HepG2 (cell line): ENCODE measurements at regions not wholly inside any gene's neighbourhood (a gene's known extent, or its start where the extent isn't known, plus 50 kb on each side); places are given as distances from the start of the nearest gene placed in this dataset.

ENCODE experiments used
- ATAC-seq: fragments of 200-7000 bp; cut with Tn5 transposase; 3 replicates; pipeline ENCODE4 v1.9.1; 2020; ENCODE audit warnings: mild to moderate bottlenecking, moderate library complexity
- BruUV-seq: library from RNA; stranded (reverse); fragments of 400-500 nt; replicated peaks from 2 replicates; lab custom pipeline; 2021; lab: Mats Ljungman, UMichigan
- CTCF ChIA-PET: fragments of 300-600 bp; formaldehyde crosslinking; extraction: SDS; loops from one replicate; lab custom pipeline; 2021; ENCODE audit warnings: low total read pairs, inconsistent platforms, low intra/inter-chr PET ratio; lab: Yijun Ruan, JAX
- POLR2A ChIA-PET: fragments of 350-600 bp; sonication (Branson Sonifier 250); formaldehyde crosslinking; loops from one replicate; lab custom pipeline; 2020; ENCODE audit warnings: antibody characterized with exemption, inconsistent platforms; lab: Yijun Ruan, JAX
- DNase-seq: peaks from one replicate; pipeline ENCODE4 v3.0.0-alpha.2; 2015; ENCODE audit warnings: low spot score
- FAIRE-seq: peaks from 3 replicates; lab custom pipeline; 2011; peaks lifted over from hg19 to GRCh38; lab: Jason Lieb, UNC
- H2AFZ ChIP-seq: one replicate; pipeline ENCODE4 v1.6.1; 2011; ENCODE audit warnings: low read length, inconsistent platforms
- H3K27ac ChIP-seq: fragments of 300-600 bp; 3 replicates; pipeline ENCODE4 v1.8.0; 2011; ENCODE audit warnings: mixed run types, mild to moderate bottlenecking, mixed read lengths, low read length, inconsistent platforms; ENCODE audit not compliant: insufficient read depth; ENCODE audit errors: extremely low read length
- H3K27me3 ChIP-seq, 2 experiments: fragments of 200-600 bp in 1 of 2; 2 replicates in 1 of 2; 3 replicates in 1 of 2; pipeline versions ENCODE4 v1.6.0 to v1.8.0; 2011; ENCODE audit warnings: low read length in 2 of 2, mild to moderate bottlenecking in 2 of 2, moderate library complexity in 2 of 2, inconsistent platforms in 1 of 2; ENCODE audit not compliant: insufficient read depth in 2 of 2, control insufficient read depth in 1 of 2
- H3K36me3 ChIP-seq, 2 experiments: fragments of 200-600 bp in 1 of 2; replicated peaks in 1 of 2; 2 replicates in 1 of 2; 3 replicates in 1 of 2; pipeline versions ENCODE4 v1.5.1 to v1.8.0; 2011; ENCODE audit warnings: low read length in 2 of 2, inconsistent platforms in 1 of 2; ENCODE audit not compliant: insufficient read depth in 2 of 2, control insufficient read depth in 1 of 2
- H3K4me1 ChIP-seq: 2 replicates; pipeline ENCODE4 v1.5.1; 2012; ENCODE audit warnings: low read length, inconsistent platforms; ENCODE audit not compliant: insufficient read depth
- H3K4me2 ChIP-seq: 2 replicates; pipeline ENCODE4 v1.6.0; 2011; ENCODE audit warnings: low read depth, low read length, inconsistent platforms
- H3K4me3 ChIP-seq, 3 experiments: fragments of 200-600 bp in 1 of 3; sonication (generic), shearing (Covaris generic) in 1 of 3; replicated peaks in 1 of 3; 2 replicates each; pipeline ENCODE4 v1.5.1; 2011 to 2016; ENCODE audit warnings: low read length in 3 of 3, inconsistent platforms in 2 of 3, low read depth in 2 of 3, mild to moderate bottlenecking in 2 of 3, control low read depth in 1 of 3, mixed read lengths in 1 of 3; ENCODE audit not compliant: insufficient read depth in 1 of 3
- H3K79me2 ChIP-seq: one replicate; pipeline ENCODE4 v1.6.1; 2011; ENCODE audit warnings: low read length, inconsistent platforms; ENCODE audit not compliant: insufficient read depth
- H3K9ac ChIP-seq: 2 replicates; pipeline ENCODE4 v1.6.0; 2011; ENCODE audit warnings: mild to moderate bottlenecking, low read depth, low read length, inconsistent platforms; ENCODE audit not compliant: insufficient read depth
- H3K9me3 ChIP-seq: 2 replicates; pipeline ENCODE4 v1.5.1; 2012; ENCODE audit warnings: mild to moderate bottlenecking, low read length
- H4K20me1 ChIP-seq: 2 replicates; pipeline ENCODE4 v1.6.0; 2011; ENCODE audit warnings: inconsistent platforms, mild to moderate bottlenecking, low read length, moderate library complexity; ENCODE audit not compliant: insufficient read depth
- ELF3 ChIP-seq: IDR thresholded peaks from 2 replicates; pipeline ENCODE4 v1.6.1; 2016; ENCODE audit warnings: missing genetic modification reagents, missing compliant biosample characterization
- FOXJ3 ChIP-seq: sonication (generic); formaldehyde crosslinking; IDR thresholded peaks from 2 replicates; pipeline ENCODE4 v1.4.0; 2020; ENCODE audit warnings: missing genetic modification reagents, mild to moderate bottlenecking, borderline replicate concordance
- PBX3 ChIP-seq: sonication (generic); formaldehyde crosslinking; IDR thresholded peaks from 2 replicates; pipeline ENCODE4 v1.8.1; 2023; ENCODE audit warnings: missing genetic modification reagents, inconsistent platforms, borderline replicate concordance
- PCBP1 ChIP-seq: fragments of 200-400 bp; formaldehyde crosslinking; IDR thresholded peaks from 2 replicates; pipeline ENCODE4 v1.6.1; 2017; ENCODE audit warnings: mild to moderate bottlenecking, low read depth, low read length, borderline replicate concordance
- ZNF292 ChIP-seq: sonication (generic); formaldehyde crosslinking; IDR thresholded peaks from 2 replicates; pipeline ENCODE4 v1.8.1; 2022; ENCODE audit warnings: mild to moderate bottlenecking, low read depth, missing genetic modification reagents, borderline replicate concordance
- ZNF670 ChIP-seq: sonication (generic); formaldehyde crosslinking; IDR thresholded peaks from 2 replicates; pipeline ENCODE4 v1.8.0; 2022; ENCODE audit warnings: mild to moderate bottlenecking, missing genetic modification reagents, borderline replicate concordance
- ZNF687 ChIP-seq: sonication (generic); formaldehyde crosslinking; IDR thresholded peaks from 2 replicates; pipeline ENCODE4 v1.5.1; 2020; ENCODE audit warnings: mild to moderate bottlenecking, missing genetic modification reagents, moderate library complexity
- ZNF747 ChIP-seq: sonication (generic); formaldehyde crosslinking; IDR thresholded peaks from 2 replicates; pipeline ENCODE4 v1.8.1; 2023; ENCODE audit warnings: missing genetic modification reagents, mild to moderate bottlenecking, borderline replicate concordance
- ZNF775 ChIP-seq: sonication (generic); formaldehyde crosslinking; IDR thresholded peaks from 2 replicates; pipeline ENCODE4 v1.4.0; 2020; ENCODE audit warnings: missing genetic modification reagents, mild to moderate bottlenecking, moderate library complexity, borderline replicate concordance
- WGBS: methylation state at CpG from one replicate; pipeline ENCODE4 v1.1.6; 2017; ENCODE audit warnings: low lambda C conversion rate; 5-methylcytosine and 5-hydroxymethylcytosine counted together
- in situ Hi-C: cut with HindIII; loops from 2 replicates; pipeline ENCODE4 v1.10.0; 2017; ENCODE audit warnings: low pct_unique_long_range_greater_than_20kb; ENCODE audit not compliant: extremely low pct_ligation_motif_present
- intact Hi-C: fragments of 100-400 bp; cut with micrococcal nuclease; formaldehyde crosslinking; loops from one replicate; pipeline ENCODE4 v1.10.0; 2022; ENCODE audit not compliant: unreplicated experiment
- TF ChIP-seq, protein P1 (sequence below): sonication (generic); formaldehyde crosslinking; IDR thresholded peaks from 2 replicates; pipeline ENCODE4 v1.4.0; 2020; ENCODE audit warnings: missing genetic modification reagents
- TF ChIP-seq, protein P2 (sequence below): sonication (generic); formaldehyde crosslinking; IDR thresholded peaks from 2 replicates; pipeline ENCODE4 v1.4.0; 2020; ENCODE audit warnings: mild to moderate bottlenecking, low read depth, missing genetic modification reagents
- TF ChIP-seq, protein P3 (sequence below): IDR thresholded peaks from 2 replicates; pipeline ENCODE4 v1.6.1; 2016; ENCODE audit warnings: low read depth, control low read depth

- TF ChIP-seq, protein P1, sequence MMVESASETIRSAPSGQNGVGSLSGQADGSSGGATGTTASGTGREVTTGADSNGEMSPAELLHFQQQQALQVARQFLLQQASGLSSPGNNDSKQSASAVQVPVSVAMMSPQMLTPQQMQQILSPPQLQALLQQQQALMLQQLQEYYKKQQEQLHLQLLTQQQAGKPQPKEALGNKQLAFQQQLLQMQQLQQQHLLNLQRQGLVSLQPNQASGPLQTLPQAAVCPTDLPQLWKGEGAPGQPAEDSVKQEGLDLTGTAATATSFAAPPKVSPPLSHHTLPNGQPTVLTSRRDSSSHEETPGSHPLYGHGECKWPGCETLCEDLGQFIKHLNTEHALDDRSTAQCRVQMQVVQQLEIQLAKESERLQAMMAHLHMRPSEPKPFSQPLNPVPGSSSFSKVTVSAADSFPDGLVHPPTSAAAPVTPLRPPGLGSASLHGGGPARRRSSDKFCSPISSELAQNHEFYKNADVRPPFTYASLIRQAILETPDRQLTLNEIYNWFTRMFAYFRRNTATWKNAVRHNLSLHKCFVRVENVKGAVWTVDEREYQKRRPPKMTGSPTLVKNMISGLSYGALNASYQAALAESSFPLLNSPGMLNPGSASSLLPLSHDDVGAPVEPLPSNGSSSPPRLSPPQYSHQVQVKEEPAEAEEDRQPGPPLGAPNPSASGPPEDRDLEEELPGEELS (CRISPR knock-in tag), result 0 out of 2 replicates have a peak, but pooled peaks have one; percentile 13
Observed at GRCh38 chr10:52999681-53000080, 227.1 kb upstream of the MBL2 start (continued).

GRCh38 chr10:52999258-52999657 is 226.7 kb upstream of the MBL2 start:
- WGBS, result 91% methylated on average over 2 of the region's 2 CpGs
- CTCF ChIA-PET, result no interaction called here
- Histone ChIP-seq H3K4me1 (peaks cover 28% of the 10 kb centered on the region), H4K20me1 (no peaks in the 10 kb centered on the region), H3K27me3 (no peaks in the 10 kb centered on the region), H3K9me3 (peaks cover 4% of the 10 kb centered on the region; the same call in 1 of the 2 replicates), H3K9ac (no peak overlapping the region), H3K4me2 (no peak overlapping the region), H3K27ac (no peak overlapping the region), H3K4me3 (no peak overlapping the region), H3K79me2 (no peaks in the 10 kb centered on the region), H3K36me3 (no peaks in the 10 kb centered on the region), H2AFZ (no peak overlapping the region)
- ATAC-seq (no peak), FAIRE-seq (no peak), DNase-seq (no peak)
- POLR2A ChIA-PET, result no interaction called here
- intact Hi-C loops (no loop called here), in situ Hi-C loops (no loop called here)
- BruUV-seq, result no TSS peak
- TF ChIP-seq ELF3 (CRISPR knock-in tag) (no peak), ZNF670 (CRISPR knock-in tag) (no peak), ZNF775 (CRISPR knock-in tag) (no peak), ZNF292 (no peak), ZNF747 (CRISPR knock-in tag) (no peak), PBX3 (CRISPR knock-in tag) (no peak), PCBP1 (no peak), FOXJ3 (CRISPR knock-in tag) (no peak), ZNF687 (no peak)
- TF ChIP-seq, protein P2, sequence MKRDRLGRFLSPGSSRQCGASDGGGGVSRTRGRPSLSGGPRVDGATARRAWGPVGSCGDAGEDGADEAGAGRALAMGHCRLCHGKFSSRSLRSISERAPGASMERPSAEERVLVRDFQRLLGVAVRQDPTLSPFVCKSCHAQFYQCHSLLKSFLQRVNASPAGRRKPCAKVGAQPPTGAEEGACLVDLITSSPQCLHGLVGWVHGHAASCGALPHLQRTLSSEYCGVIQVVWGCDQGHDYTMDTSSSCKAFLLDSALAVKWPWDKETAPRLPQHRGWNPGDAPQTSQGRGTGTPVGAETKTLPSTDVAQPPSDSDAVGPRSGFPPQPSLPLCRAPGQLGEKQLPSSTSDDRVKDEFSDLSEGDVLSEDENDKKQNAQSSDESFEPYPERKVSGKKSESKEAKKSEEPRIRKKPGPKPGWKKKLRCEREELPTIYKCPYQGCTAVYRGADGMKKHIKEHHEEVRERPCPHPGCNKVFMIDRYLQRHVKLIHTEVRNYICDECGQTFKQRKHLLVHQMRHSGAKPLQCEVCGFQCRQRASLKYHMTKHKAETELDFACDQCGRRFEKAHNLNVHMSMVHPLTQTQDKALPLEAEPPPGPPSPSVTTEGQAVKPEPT (CRISPR knock-in tag), result no peak
- TF ChIP-seq, protein P3, sequence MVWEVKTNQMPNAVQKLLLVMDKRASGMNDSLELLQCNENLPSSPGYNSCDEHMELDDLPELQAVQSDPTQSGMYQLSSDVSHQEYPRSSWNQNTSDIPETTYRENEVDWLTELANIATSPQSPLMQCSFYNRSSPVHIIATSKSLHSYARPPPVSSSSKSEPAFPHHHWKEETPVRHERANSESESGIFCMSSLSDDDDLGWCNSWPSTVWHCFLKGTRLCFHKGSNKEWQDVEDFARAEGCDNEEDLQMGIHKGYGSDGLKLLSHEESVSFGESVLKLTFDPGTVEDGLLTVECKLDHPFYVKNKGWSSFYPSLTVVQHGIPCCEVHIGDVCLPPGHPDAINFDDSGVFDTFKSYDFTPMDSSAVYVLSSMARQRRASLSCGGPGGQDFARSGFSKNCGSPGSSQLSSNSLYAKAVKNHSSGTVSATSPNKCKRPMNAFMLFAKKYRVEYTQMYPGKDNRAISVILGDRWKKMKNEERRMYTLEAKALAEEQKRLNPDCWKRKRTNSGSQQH (CRISPR knock-in tag), result no peak
